ENCODE measurements at regions not wholly inside any gene's neighbourhood (a gene's known extent, or its start where the extent isn't known, plus 50 kb on each side); places are given as distances from the start of the nearest gene placed in this dataset.
"Not testable (repeated sequence)": the region's sequence is repeated elsewhere in the genome, so short reads cannot be mapped to it uniquely, and the experiment has no call there.

DNA sequence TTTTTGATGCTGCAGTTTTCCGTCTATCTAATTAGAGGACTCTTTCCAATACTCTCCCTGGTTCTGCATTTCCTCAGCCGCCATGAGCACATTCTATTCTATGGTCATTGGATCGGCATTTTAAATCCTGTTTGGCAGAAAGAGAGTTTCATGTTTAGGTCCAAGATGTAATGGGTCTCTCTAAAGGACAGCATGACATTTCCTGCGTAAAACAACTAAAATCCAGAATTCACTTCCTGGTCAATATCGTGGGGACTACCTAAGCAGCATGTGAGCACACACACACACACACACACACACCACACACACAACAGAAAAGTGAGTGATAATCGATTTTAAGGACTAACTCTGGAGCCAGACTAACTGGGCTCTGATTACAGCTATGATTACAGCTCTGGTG, 757.1 kb upstream of the TPTE start:
- not testable (repeated sequence) for DNase-seq (ENCODE audit: low spot score)

DNA sequence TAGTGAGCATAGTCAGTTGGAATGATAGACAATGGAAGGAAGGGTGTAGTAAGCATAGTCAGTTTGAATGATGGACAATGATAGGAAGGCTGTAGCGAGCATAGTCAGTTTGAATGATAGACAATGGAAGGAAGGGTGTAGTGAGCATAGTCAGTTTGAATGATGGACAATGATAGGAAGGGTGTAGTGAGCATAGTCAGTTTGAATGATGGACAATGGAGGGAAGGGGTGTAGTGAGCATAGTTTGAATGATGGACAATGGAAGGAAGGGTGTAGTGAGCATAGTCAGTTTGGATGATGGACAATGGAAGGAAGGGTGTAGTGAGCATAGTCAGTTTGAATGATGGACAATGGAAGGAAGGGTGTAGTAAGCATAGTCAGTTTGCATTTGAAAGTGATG, 755.8 kb upstream of the TPTE start:
- DNase-seq (ENCODE audit: low spot score), result not testable (repeated sequence)

DNA sequence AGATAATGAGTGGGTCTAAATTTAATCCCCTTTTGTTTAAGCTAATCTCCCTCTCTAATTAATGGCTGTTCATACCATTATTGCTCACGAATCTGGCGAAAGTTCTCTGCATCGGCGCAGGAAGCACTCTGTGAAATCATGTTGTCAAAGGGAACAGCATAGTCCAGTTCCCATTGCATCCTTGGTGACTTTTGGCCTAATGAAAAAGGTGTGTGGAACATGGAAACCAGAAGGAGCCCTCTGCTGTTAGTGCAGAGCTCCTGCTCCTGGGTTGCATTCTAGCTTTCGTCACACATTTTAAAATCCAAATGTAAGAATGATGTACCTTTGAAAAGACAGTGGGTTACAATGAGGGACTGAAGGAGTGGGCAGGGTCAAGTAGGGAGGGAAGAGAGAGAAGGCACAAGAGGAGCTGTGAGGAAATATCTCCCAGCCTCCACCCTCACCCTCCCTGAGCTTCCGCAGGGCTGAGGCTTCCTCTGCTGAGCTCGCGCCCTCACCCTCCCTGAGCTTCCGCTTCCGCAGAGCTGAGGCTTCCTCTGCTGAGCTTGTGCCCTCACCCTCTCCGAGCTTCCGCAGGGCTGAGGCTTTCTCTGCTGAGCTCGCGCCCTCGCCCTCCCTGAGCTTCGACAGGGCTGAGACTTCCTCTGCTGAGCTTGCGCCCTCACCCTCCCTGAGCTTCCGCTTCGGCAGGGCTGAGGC, 754.3 kb upstream of the TPTE start:
- DNase-seq (ENCODE audit: low spot score), result not testable (repeated sequence)

DNA sequence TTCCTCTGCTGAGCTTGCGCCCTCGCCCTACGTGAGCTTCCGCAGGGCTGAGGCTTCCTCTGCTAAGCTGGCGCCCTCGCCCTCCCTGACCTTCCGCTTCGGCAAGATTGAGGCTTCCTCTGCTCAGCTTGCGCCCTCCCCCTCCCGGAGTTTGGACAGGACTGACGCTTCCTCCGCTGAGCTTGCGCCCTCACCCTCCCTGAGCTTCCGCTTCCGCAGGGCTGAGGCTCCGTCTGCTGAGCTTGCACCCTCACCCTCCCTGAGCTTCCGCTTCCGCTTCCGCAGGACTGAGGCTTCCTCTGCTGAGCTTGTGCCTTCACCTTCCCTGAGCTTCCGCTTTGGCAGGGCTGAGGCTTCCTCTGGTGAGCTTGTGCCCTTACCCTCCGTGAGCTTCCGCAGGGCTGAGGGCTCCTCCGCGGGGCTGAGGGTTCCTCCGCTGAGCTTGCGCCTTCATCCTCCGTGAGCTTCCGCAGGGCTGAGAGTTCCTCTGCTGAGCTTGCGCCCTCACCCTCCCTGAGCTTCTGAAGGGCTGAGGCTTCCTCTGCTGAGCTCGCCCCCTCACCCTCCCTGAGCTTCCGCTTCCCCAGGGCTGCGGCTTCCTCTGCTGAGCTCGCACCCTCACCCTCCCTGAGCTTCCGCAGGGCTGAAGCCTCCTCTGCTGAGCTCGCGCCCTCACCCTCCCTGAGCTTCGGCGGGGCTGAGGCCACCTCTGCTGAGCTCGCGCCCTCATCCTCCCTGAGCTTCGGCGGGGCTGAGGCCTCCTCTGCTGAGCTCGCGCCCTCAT, 753.6 kb upstream of the TPTE start:
- DNase-seq (ENCODE audit: low spot score), result no peak

- not testable (repeated sequence) for DNase-seq (ENCODE audit: low spot score)
Measured at GRCh38 chr21:9768376-9769130, 752.8 kb upstream of the TPTE start.

- not testable (repeated sequence) for DNase-seq (ENCODE audit: low spot score)
Measured at GRCh38 chr21:9769131-9769498, 752.3 kb upstream of the TPTE start.

- DNase-seq (ENCODE audit: low spot score), result not testable (repeated sequence)
Measured at GRCh38 chr21:9769718-9770690, 751.4 kb upstream of the TPTE start.

DNA sequence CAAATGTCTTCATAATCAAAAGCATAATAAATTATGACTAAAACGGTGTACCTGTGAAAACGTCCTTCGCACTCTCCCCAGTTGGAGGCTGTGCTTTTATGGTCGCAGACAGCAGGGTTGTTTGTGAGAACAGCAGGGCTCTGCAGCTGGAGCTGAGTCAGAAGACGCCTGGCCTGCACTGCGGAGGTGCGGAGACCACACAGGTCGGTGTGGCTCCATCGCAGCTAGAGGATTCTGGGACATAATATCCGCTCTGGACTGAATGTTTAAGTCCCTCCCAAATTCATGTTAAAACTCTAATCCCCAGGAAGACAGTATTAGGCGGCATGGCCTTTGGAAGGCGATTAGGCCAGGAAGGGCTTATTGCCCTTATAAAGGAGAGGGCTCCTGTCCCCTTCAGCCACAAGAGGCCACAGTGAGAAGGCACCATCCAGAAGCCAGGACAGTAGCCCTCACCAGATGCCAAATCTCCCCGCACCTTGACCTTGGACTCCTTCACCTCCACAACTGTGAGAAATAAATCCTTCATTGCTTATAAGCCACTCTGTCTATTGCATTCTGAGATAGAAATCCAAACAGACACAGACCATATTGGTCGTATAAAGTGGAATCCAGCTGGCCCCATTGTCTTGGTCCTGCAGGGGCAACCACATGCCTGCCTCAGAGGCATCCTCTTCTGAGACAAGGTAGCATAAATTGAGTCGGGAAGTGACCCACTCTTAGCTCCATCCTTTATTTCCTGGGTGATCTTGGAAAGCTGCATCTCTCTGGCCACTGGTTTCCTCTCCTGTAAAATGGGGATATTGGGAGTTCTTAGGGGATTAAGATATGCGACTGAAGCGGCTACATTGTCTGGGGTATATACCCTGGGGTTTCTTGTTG, 749.7 kb upstream of the TPTE start:
- DNase-seq (ENCODE audit: low spot score), result not testable (repeated sequence)

- no peak for DNase-seq (ENCODE audit: low spot score)
Measured at GRCh38 chr21:9772348-9772672, 749.1 kb upstream of the TPTE start.

DNA sequence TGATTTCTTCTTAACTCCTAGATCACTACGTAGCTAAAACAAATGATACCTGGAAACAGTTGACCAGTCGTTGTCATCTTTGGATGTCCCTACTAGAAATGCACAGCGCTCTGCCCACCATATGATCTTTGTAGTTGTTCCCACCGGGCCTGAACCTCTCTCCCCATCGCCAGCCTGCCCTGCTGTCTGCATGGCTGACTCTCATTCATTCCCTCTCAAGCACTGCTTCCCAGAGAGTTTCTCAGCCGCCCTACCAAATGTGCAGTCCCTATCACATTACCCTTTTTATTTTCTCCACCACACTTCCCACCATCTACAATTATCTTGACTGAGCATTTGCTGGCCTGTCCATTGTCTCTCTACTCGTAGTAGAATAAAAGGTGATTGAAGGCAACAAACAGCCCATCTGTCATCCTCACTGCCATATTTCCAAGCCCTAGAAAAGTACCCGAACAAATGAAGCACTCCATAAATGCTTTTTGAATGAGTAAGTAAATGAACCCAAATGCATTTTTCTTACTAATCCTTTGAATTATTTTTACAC, 748.4 kb upstream of the TPTE start:
- DNase-seq (ENCODE audit: low spot score), result not testable (repeated sequence)

- no peak for DNase-seq (ENCODE audit: low spot score)
Measured at GRCh38 chr21:9774347-9774746, 747.0 kb upstream of the TPTE start.

GRCh38 chr21:9774901-9775593, 746.3 kb upstream of the TPTE start:
- not testable (repeated sequence) for DNase-seq (ENCODE audit: low spot score)

DNA sequence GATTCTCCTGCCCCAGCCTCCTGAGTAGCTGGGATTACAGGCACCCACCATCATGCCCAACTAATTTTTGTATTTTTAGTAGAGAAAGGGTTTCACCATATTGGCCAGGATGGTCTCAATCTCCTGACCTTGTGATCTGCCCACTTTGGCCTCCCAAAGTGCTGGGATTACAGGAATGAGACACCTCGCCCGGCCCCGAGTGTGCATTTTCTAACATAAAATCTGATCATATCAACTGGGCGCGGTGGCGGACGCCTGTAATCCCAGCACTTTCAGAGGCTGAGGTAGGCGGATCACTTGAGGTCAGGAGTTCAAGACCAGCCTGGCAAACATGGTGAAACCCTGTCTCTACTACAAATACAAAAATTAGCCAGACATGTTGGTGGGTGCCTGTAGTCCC, 745.5 kb upstream of the TPTE start:
- DNase-seq (ENCODE audit: low spot score), result not testable (repeated sequence)

- not testable (repeated sequence) for DNase-seq (ENCODE audit: low spot score)
Measured at GRCh38 chr21:9776286-9777020, 744.9 kb upstream of the TPTE start.

GRCh38 chr21:9778541-9778940, 742.8 kb upstream of the TPTE start:
- not testable (repeated sequence) for DNase-seq (ENCODE audit: low spot score)

DNA sequence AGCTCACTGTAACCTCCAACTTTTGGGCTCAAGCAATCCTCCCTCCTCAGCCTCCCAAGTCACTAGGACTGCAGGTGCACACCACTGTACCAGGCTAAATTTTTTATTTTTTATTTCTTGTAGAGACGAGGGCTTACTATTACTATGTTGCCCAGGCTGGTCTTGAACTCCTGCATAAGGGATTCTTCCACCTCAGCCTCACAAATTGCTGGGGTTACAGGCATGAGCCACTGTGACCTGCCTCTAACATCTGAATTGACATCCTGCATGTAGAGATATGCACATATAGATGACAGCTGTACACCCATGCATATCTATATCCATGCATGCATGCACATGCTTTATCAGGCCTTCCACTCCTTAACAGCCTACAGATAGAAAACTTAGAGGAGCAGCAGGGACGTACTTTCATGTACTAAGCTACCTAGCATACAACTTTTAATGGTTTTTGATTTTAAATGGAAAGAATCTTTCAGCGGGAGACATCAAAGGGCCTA, 740.9 kb upstream of the TPTE start:
- DNase-seq (ENCODE audit: low spot score), result no peak

DNA sequence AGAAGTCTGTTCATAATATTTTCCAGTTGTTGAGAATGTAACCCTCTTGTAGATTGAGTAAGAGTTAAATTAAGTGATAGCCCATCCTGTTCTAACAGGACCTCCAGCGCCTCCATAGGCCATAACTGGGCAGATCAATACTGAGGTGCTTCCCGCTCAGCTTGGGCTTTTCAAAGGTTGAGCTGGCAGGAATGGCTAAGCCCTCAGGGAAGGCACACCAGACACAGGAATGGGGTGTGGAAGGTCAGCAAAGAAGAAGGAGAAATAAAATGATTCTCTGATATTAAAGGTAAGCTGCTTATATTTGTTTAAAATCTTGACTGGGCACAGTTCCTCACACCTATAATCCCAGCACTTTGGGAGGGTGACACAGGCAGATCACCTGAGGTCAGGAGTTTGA, 737.8 kb upstream of the TPTE start:
- DNase-seq (ENCODE audit: low spot score), result not testable (repeated sequence)

GRCh38 chr21:9784201-9784600, 737.2 kb upstream of the TPTE start:
- DNase-seq (ENCODE audit: low spot score), result not testable (repeated sequence)

DNA sequence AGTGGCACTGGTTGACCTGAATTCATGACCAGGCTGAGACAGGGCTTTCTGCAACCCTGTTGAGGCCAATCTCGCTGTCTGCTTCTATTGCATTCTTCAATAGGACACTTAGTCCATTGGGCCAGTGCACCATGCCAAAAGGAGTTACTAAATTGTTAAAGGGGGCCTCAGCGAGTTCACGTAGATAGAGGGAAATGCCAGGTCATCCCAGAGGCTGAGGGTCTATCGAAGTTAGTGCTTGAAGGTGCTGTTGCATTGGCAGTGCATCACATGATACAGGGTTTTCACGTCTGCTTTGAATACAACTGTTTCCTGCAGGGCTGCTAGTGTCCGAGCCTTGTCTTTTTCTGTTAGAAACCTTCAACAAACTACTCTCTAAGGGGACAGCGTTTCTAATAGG, 735.3 kb upstream of the TPTE start:
- DNase-seq (ENCODE audit: low spot score), result not testable (repeated sequence)
